ENCODE measurements at regions not wholly inside any gene's neighbourhood (a gene's known extent, or its start where the extent isn't known, plus 50 kb on each side); places are given as distances from the start of the nearest gene placed in this dataset.

DNA sequence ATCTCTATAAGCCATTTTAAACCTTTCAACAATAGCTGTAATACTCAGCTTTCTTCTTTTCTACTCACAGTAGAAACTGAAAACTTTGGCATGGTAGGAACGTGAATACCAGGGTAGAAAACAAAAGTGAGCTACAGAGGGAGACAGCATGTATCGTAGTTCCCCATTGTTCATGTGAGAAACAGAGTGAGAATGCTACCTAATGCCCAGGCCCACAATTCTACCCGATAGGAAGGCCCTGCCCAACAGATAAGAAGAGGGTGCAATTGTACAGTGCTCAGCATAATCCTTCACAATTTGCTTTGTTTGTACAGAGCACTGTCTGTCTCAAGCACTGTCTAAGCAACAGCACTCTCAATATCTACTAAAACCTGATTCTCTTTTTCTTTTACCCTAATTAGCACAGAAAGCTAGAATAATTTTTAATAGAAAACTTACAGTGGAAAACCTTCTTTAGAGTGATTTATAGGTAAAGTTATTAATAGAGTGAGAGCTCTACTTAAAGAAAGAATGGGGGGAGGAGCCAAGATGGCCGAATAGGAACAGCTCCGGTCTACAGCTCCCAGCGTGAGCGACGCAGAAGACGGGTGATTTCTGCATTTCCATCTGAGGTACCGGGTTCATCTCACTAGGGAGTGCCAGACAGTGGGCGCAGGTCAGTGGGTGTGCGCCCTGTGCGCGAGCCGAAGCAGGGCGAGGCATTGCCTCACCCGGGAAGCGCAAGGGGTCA is 322.3 kb downstream of the EFNB2 start:
- no peaks in the 10 kb centered on the region for H3K27me3 ChIP-seq
- no peak overlapping the region for H3K4me3 ChIP-seq
- no peaks in the 10 kb centered on the region for H3K4me1 ChIP-seq
- no peak overlapping the region for H3K27ac ChIP-seq (replicated peaks in 1 of 4)
- H3K36me3 ChIP-seq: no peaks in the 10 kb centered on the region
- WGBS: 92% methylated on average over 18 of the region's 18 CpGs
- H3K9me3 ChIP-seq: no peaks in the 10 kb centered on the region
- intact Hi-C loops (cut with DNase I): no loop called here
- DNase-seq (ENCODE audit: extremely low spot score): no peak
- TF ChIP-seq EP300 (IDR thresholded peaks at IDR 0.05) (no peak), POLR2AphosphoS5 (IDR thresholded peaks at IDR 0.05) (no peak), POLR2A (IDR thresholded peaks at IDR 0.05; ENCODE audit: low read depth) (no peak)
- TF ChIP-seq, protein P1, sequence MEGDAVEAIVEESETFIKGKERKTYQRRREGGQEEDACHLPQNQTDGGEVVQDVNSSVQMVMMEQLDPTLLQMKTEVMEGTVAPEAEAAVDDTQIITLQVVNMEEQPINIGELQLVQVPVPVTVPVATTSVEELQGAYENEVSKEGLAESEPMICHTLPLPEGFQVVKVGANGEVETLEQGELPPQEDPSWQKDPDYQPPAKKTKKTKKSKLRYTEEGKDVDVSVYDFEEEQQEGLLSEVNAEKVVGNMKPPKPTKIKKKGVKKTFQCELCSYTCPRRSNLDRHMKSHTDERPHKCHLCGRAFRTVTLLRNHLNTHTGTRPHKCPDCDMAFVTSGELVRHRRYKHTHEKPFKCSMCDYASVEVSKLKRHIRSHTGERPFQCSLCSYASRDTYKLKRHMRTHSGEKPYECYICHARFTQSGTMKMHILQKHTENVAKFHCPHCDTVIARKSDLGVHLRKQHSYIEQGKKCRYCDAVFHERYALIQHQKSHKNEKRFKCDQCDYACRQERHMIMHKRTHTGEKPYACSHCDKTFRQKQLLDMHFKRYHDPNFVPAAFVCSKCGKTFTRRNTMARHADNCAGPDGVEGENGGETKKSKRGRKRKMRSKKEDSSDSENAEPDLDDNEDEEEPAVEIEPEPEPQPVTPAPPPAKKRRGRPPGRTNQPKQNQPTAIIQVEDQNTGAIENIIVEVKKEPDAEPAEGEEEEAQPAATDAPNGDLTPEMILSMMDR (IDR thresholded peaks at IDR 0.05): no peak

DNA sequence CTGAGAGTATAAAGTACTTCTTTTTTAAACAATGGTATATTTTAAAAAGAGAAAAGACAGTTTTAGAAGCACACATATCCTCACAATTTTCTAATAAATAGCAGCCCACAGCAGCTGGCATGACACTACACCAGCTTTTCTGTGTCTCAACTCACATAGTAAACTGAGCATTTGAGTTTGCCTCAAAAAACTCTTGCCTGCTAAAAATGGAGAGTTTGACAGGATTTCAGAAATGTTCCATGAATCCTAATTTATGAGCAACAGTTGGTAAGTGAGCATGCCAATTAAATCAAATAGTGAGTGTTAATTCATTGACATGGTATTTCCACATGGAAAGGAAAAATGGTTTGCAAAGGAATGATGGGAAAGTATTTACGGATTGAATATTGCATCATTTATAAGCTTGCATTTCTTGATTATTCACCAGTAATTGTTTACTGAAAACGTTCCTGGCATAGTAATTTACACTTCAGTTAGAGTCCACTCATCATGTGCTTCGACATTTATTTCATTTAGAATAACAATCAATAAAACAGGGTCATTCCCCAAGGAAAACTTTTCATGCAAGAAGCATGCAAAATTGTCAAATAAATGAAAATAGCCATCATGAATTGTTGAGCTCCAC is 323.0 kb downstream of the EFNB2 start:
- intact Hi-C loops (cut with DNase I): no loop called here
- Histone ChIP-seq H3K9me3 (no peaks in the 10 kb centered on the region), H3K27me3 (no peaks in the 10 kb centered on the region), H3K4me3 (no peak overlapping the region), H3K27ac (replicated peaks in 1 of 4) (no peak overlapping the region), H3K36me3 (no peaks in the 10 kb centered on the region), H3K4me1 (no peaks in the 10 kb centered on the region)
- TF ChIP-seq EP300 (IDR thresholded peaks at IDR 0.05) (no peak), POLR2A (IDR thresholded peaks at IDR 0.05; ENCODE audit: low read depth) (no peak), POLR2AphosphoS5 (IDR thresholded peaks at IDR 0.05) (no peak)
- TF ChIP-seq, protein P1 (IDR thresholded peaks at IDR 0.05): no peak
- DNase-seq (ENCODE audit: extremely low spot score): no peak
- 56% methylated on average over 3 of the region's 3 CpGs for WGBS

DNA sequence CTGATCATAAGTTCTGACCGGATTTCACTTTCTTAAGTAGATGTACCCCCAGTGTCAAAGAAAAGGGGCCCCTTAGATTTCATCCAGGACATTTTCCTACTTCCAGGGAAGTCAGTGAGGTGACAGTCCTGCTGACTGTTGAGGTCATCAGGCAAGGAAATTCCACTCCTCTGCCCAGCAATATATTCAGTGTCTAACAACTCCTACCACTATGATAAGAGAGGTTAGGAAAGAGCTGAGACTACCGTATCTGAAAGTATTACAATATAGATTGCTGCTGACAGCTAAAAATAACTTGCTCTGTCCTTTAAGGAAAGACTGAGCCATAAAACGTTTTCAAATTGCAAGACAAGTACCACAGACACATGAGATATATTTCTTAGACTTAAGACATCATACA is 325.1 kb downstream of the EFNB2 start:
- Histone ChIP-seq H3K9me3 (no peaks in the 10 kb centered on the region), H3K36me3 (no peaks in the 10 kb centered on the region), H3K4me1 (no peaks in the 10 kb centered on the region), H3K27ac (replicated peaks in 1 of 4) (no peak overlapping the region), H3K4me3 (no peak overlapping the region), H3K27me3 (no peaks in the 10 kb centered on the region)
- intact Hi-C loops (cut with DNase I): no loop called here
- no peak for DNase-seq (ENCODE audit: extremely low spot score)
- TF ChIP-seq POLR2A (IDR thresholded peaks at IDR 0.05; ENCODE audit: low read depth): no peak
- no peak for TF ChIP-seq EP300 (IDR thresholded peaks at IDR 0.05)
- no peak for TF ChIP-seq POLR2AphosphoS5 (IDR thresholded peaks at IDR 0.05)
- TF ChIP-seq, protein P1 (IDR thresholded peaks at IDR 0.05): no peak
- whole genome bisulfite sequencing: 57% methylated on average over 3 of the region's 3 CpGs

DNA sequence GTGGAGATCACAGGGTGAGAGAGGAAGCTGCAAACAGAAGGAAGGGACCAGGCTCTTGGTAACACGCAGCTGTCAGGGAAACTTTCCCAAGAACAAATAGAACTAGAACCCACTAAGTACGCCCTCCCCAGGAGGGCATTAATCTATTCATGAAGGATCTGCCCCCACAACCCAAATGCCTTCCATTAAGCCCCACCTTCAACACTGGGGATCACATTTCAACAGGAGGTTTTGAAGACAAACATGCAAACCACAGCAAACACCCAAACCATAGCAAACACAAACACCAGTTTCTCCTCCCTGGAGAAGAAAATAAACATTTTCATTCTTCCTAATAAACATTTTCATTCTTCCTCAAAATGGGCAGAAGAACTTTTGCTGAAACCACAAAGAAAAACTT is 329.6 kb downstream of the EFNB2 start:
- no peaks in the 10 kb centered on the region for H3K9me3 ChIP-seq
- intact Hi-C loops (cut with DNase I): no loop called here
- no peak for TF ChIP-seq EP300 (IDR thresholded peaks at IDR 0.05)
- TF ChIP-seq POLR2AphosphoS5 (IDR thresholded peaks at IDR 0.05): no peak
- no peak for TF ChIP-seq POLR2A (IDR thresholded peaks at IDR 0.05; ENCODE audit: low read depth)
- TF ChIP-seq, protein P1 (IDR thresholded peaks at IDR 0.05): no peak
- H3K27ac ChIP-seq (replicated peaks in 1 of 4): no peak overlapping the region
- no peak for DNase-seq (ENCODE audit: extremely low spot score)
- no peak overlapping the region for H3K4me3 ChIP-seq
- no peaks in the 10 kb centered on the region for H3K36me3 ChIP-seq
- no peaks in the 10 kb centered on the region for H3K27me3 ChIP-seq
- H3K4me1 ChIP-seq: no peaks in the 10 kb centered on the region
- 81% methylated on average over 2 of the region's 2 CpGs for WGBS

Measured in esophagus muscularis mucosa (tissue), 4 donors.